Nucleus accumbens (tissue), 56 donors: ENCODE measurements at regions not wholly inside any gene's neighbourhood (a gene's known extent, or its start where the extent isn't known, plus 50 kb on each side); places are given as distances from the start of the nearest gene placed in this dataset.
"Not testable (repeated sequence)": the region's sequence is repeated elsewhere in the genome, so short reads cannot be mapped to it uniquely, and the experiment has no call there.

ENCODE experiments used
- DNase-seq, 56 donors: peaks; one replicate each; lab custom pipeline; 2025; lab: John Stamatoyannopoulos, UW

GRCh38 chr11:25486338-25486737, 845.6 kb upstream of the ANO3 start:
- DNase-seq: not testable (repeated sequence)

GRCh38 chr11:25488176-25488575, 843.8 kb upstream of the ANO3 start:
- DNase-seq: not testable (repeated sequence)

GRCh38 chr11:25501426-25501825, 830.5 kb upstream of the ANO3 start:
- DNase-seq: not testable (repeated sequence)

GRCh38 chr11:25515576-25515975, 816.4 kb upstream of the ANO3 start:
- no peak for DNase-seq

GRCh38 chr11:25520459-25520858, 811.5 kb upstream of the ANO3 start:
- DNase-seq: no peak

GRCh38 chr11:25527841-25528240, 804.1 kb upstream of the ANO3 start:
- DNase-seq: no peak

- DNase-seq: no peak
Measured at GRCh38 chr11:25529572-25529971, 802.4 kb upstream of the ANO3 start.

- no peak for DNase-seq
Measured at GRCh38 chr11:25535467-25536272, 796.3 kb upstream of the ANO3 start.

- DNase-seq: no peak
Measured at GRCh38 chr11:25536289-25536688, 795.6 kb upstream of the ANO3 start.

GRCh38 chr11:25537393-25537792, 794.5 kb upstream of the ANO3 start:
- no peak for DNase-seq

GRCh38 chr11:25547292-25547691, 784.6 kb upstream of the ANO3 start:
- no peak for DNase-seq

GRCh38 chr11:25562417-25562816, 769.5 kb upstream of the ANO3 start:
- no peak for DNase-seq

GRCh38 chr11:25565846-25566245, 766.1 kb upstream of the ANO3 start:
- DNase-seq: no peak

GRCh38 chr11:25566298-25567200, 765.4 kb upstream of the ANO3 start:
- no peak for DNase-seq

- DNase-seq: no peak
Measured at GRCh38 chr11:25576320-25576719, 755.6 kb upstream of the ANO3 start.

- not testable (repeated sequence) for DNase-seq
Measured at GRCh38 chr11:25579554-25579953, 752.4 kb upstream of the ANO3 start.

GRCh38 chr11:25583596-25583995, 748.3 kb upstream of the ANO3 start:
- no peak for DNase-seq

- DNase-seq: no peak
Measured at GRCh38 chr11:25587496-25587895, 744.4 kb upstream of the ANO3 start.

- no peak for DNase-seq
Measured at GRCh38 chr11:25593221-25593620, 738.7 kb upstream of the ANO3 start.

- no peak for DNase-seq
Measured at GRCh38 chr11:25596701-25597100, 735.2 kb upstream of the ANO3 start.

GRCh38 chr11:25597696-25598095, 734.2 kb upstream of the ANO3 start:
- DNase-seq: no peak

- DNase-seq: no peak
Measured at GRCh38 chr11:25602149-25602548, 729.8 kb upstream of the ANO3 start.
